NCI-H2171 treated with DMSO at 0.1 percent for 48 hours (cell line): ENCODE measurements at regions not wholly inside any gene's neighbourhood (a gene's known extent, or its start where the extent isn't known, plus 50 kb on each side); places are given as distances from the start of the nearest gene placed in this dataset.

Source experiments
- DNase-seq: peaks from one replicate; lab custom pipeline; 2025; lab: John Stamatoyannopoulos, UW

DNA sequence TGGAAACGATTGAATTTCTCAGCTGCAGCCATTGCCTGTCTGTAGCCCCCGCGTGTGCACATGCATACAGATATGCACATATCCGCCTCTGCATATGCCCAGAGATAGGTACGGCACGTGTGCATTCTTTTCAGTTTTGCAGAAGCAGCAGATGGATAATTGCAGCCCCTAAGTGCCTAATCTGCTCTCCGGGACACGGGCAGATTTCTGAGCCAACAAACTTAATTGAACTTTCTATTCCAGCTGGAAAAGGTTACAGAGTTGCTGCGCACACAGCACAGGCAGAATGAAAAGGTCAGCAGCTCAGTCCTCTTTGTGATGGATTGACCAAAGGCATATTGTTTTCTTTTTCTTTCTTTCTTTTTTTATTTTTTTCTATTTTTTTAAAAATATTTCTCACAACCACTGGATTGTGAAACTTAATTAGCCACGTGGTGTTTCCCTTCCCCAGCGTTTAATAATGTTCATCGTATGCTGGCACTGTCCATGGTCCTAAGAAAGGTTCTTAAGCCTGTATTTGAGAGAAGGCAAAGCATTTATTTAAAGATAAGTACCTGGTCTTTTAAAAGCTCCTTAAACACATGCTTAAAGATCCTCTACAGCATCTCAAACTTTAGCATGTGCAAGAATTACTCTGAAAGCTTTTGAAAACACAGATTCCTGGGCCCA is 270.2 kb upstream of the BRINP1 start:
- peak; percentile 86 for DNase-seq

- DNase-seq = no peak
Measured at GRCh38 chr9:119634006-119634405, 264.8 kb upstream of the BRINP1 start.

DNA sequence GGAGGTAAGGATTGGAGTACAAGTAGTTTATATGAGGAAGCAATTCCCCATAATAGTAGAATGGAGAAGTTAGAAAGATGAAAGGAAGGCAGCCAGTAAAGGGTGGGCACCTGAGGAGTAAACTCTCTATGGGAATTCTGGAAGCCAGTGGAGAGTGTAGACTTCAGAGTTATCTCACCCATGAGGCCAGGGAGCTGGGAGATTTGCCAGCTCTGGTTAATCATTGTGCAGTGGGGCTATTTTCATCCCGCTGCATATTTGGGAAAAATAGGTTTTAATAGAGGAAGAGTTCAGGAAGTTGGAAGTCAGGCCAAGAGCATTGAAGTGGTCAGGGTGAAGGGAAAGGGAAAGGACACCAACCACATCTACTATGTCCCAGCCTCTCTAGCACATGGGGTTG is 242.3 kb upstream of the BRINP1 start:
- no peak for DNase-seq

DNA sequence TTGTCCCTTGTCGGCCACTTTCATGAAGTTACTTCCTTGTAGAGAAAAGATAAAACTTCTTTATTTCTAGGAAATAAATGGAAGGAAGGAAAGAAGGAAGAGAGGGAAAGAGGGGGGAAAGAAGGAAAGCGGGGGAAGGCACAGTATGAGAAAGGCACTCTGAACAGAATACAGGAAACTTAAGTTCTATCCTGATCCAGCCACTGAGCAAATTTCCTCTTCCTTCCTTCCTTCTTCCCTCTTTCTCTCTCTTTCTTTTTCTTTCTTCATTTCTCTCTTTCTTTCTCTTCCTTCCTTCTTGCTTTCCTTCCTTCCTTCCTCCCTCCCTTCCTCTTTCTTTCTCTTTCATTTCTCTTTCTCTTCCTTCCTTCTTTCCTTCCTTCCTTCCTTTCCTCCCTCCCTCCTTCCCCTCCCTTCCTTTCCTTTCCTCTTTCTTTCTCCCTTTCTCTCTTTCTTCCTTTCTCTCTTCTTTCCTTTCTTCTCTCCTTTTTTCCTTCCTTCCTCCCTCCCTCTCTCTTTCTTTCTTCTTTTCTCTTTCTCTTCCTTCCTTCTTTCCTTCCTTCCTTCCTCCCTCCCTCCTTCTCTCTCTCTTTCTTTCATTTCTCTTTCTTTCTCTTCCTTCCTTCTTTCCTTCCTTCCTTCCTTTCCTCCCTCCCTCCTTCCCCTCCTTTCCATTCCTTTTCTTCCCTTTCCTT is 240.2 kb upstream of the BRINP1 start:
- no peak for DNase-seq

- no peak for DNase-seq
Measured at GRCh38 chr9:119601632-119602031, 232.4 kb upstream of the BRINP1 start.

- DNase-seq = no peak
Measured at GRCh38 chr9:119597499-119597898, 228.3 kb upstream of the BRINP1 start.

DNA sequence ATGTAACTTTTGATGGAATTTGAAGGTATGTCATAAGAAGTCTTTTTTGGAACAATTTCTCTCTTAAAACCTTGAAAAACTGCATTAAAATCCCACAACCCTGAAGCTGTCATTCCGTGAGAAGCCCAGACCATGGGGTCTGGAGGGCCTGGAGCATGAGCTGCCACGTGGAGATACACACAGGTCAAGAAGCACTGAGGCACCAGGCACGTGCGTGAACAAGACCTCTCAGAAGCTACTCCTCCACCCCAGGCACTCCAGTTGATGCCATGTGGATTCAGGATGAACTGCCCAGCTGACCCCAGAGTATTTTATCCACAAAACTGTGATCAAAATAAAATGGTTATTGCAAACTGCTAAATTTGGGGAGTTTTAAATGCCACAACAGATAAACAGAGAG is 227.5 kb upstream of the BRINP1 start:
- DNase-seq = no peak

DNA sequence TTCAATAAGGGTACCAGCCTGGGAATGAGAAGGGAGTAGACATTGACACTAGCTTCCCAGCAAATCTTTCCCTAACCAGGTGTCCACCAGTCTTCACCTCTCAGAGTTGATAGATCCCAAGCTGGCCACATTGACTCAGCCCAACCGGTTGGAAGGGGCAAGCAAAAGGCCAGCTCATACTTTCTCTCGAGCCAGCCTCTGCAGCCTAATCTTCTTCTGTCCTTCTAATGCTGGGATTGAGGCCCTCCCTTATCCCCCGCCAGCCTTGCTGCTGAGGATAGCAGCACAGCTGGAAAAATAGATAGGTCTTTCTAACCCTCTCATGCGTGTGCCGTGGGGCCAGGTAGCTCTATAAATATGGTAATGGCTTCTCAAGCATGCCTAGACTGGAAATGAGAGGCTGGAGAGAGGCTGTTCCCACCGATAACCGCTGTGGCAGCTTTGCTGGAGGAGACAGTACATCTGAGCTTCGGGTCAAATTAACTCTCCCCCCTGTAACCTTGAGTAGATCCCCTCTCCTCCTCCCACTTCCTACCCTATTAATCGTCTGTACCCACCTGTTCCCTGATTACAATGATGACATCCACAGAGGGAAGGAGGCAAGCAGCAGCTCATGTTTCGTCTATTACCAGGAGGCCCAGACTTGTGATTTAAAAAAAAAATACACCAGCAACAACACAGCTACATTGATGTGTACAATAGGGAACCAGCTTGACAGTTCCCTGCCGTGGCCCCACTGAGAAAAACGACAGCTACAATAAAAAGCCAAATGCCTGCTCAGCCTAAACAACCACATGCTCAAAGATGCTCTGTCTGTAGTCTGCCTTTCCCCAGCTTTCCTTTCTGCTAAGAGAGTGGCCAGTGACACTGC is 219.9 kb upstream of the BRINP1 start:
- DNase-seq = peak; percentile 100

DNA sequence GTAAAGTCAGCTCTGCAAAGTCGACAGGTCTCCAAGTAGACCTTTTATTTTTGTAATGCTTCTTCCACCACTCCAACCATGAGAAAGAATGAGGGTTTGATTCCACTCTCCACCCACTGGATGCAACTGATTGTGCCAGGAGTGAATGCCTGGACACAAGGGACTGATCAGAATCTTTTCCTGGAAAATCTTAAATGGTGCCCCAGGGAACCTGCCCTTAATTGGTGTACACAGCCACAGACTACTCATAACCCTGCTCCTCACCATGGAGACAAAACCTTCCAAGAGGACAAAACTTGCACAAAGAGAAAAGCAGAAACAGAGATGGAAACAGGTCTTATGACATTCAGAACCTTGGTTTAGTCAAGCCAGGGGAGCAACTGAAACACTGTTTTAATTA is 208.6 kb upstream of the BRINP1 start:
- DNase-seq = no peak

- peak; percentile 17 for DNase-seq
Measured at GRCh38 chr9:119559986-119560385, 190.8 kb upstream of the BRINP1 start.

- no peak for DNase-seq
Measured at GRCh38 chr9:119559056-119559455, 189.8 kb upstream of the BRINP1 start.

DNA sequence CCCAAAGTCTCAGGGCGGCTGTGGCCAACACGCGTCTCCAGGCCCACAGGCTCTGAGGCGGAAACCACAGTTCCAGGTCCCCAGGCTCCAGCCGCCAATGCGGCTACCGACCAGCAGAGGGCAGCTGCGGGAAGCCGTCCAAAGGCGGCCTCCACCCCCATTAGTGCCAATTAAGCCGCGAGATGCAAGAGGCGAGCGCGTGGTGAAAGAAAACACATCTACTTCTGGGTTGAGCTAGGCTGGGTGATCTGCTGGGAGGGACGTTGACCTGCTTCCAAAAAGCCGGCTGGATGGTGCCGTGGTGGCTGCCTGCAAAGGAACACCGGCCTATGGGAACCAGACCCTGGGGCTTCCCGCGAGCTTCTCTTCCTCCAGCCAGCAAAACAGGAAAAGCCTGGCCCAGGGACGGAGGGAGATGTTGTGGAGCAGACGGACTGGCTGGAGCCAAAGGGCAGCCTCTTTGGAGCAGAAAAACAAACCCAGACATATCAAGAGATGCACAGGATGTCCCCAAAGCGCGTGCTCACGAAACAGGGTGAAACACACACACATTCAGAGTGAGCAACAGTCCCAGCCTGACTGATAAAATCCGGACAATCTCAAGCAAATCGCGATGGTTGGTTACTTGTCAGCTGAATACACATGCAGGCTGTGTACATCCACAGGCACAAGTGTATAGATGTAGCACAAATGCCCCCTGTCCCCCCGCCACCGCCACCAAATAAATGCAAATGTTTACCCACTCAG is 187.1 kb upstream of the BRINP1 start:
- DNase-seq = peak; percentile 74

- peak; percentile 42 for DNase-seq
Measured at GRCh38 chr9:119544492-119544891, 175.3 kb upstream of the BRINP1 start.

DNA sequence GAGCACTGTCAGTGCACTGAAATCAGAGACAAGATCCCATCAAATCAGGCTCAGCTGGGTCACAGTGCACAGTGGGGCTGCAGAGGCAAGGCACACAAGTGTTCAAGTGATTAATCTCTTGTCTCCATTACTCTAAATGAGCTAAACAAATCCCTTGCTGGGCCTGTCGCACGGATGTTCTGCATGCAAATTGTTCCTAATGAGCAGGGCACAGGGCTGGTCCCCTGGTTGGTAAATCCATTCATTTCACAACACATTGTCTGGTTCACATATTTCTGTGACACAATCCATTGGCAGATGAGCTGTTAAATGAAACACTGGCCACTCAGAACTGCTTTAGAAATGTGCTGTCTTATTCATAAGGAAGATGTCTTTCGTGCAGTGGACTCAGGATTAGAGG is 167.9 kb upstream of the BRINP1 start:
- DNase-seq = no peak

GRCh38 chr9:119533504-119533903 is 164.3 kb upstream of the BRINP1 start:
- DNase-seq = peak; percentile 66

GRCh38 chr9:119526698-119527097 is 157.5 kb upstream of the BRINP1 start:
- DNase-seq = no peak

GRCh38 chr9:119523508-119523907 is 154.3 kb upstream of the BRINP1 start:
- DNase-seq = no peak

DNA sequence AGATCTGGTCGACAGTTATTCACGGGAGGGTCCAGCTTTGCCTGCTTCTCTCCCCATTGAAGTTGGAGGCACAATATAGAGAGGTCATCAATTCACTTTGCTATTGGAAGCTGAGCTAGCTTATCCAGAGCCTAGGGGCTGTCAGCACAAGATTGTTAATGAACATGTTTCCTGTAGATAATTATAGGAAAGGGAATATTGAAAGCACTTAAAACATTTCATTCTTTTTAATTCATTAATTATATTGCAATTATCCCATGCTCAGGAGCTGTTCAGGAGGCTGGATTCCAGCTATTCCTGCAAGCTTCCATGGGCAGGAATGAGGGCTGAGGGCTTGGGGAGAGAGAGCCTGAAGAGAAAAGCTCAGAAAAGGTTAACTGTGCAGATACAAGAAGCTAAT is 153.1 kb upstream of the BRINP1 start:
- DNase-seq = no peak

DNA sequence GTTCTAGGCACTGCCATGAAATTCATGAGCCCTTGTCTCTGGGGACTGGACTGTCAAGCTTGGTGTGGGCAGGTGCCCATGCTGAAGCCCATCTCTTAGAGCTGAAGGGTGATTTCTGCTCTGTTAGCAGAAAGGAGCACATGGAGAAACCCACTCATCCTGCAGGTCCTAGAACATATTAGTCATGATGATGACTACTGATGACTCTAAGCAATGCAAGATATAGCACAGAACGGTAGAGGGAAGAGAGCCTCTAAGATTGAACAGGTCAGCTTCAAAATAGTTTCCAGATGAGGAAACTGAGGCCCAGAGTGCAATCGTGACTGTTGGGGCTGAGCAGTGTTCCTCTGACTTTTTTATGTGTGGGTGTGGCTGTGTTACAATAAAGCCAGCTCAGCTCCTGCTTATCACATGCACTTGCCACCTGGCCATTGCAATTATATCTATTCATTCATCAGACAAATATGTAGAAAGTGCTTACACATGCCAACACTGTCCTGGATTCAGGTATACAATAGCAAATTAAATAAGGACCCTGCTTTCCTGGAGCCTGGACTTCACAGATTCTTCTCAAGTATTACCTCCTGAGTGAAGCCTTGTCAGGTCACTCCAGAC is 140.2 kb upstream of the BRINP1 start:
- DNase-seq = peak; percentile 7

DNA sequence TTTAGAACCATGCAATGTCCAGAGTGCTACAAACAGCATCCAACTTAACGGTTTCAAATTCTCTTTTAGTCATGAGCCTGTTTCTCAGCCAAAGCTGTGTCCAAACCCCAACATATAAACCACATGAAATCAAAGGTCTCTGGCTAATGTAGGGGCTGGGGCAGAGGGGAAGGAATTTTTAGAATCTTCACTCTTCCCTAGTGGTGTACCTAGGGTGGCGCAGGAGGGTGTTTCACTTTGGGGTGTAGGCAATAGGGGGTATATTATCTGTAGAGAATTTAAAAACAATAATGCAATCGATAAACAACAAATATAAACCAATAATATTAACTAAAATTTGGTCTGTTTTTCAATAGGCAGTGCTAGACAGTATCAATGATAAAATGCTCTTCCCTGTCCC is 132.1 kb upstream of the BRINP1 start:
- DNase-seq = no peak

DNA sequence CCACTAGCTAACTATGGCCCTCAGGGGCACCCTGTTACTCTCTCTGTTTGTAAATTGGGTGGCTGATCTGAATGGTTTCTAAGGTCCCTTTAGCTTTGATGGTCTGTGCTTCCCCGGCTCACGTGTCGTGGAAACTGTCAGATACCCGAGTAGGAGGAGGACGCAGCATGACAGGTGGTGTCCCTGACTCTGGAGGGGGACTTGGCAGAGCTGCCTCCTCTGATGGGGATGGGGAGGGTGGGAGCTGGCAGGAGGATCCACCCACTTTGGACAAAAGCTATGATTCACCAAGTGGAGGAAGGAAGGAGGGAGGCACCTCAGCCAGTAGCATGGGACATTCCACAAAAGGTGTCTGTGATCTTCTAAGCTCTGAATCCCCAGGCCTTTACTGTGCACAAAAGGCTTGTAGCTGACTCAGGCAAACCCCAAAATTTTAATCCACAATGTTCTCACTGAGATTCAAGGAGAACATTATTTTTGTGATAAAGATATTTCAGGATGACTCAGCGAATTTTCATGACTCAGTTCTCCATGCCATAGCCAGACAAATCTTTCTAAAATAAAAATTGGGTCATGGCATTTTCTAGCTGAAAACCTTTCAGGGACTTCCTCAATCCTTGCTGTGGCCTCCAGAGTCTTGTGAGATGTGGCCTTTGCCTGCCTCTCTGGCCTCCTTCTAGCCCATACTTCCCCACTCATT is 131.0 kb upstream of the BRINP1 start:
- peak; percentile 66 for DNase-seq
